ENCODE measurements at regions not wholly inside any gene's neighbourhood (a gene's known extent, or its start where the extent isn't known, plus 50 kb on each side); places are given as distances from the start of the nearest gene placed in this dataset.

- TF ChIP-seq, protein P1, sequence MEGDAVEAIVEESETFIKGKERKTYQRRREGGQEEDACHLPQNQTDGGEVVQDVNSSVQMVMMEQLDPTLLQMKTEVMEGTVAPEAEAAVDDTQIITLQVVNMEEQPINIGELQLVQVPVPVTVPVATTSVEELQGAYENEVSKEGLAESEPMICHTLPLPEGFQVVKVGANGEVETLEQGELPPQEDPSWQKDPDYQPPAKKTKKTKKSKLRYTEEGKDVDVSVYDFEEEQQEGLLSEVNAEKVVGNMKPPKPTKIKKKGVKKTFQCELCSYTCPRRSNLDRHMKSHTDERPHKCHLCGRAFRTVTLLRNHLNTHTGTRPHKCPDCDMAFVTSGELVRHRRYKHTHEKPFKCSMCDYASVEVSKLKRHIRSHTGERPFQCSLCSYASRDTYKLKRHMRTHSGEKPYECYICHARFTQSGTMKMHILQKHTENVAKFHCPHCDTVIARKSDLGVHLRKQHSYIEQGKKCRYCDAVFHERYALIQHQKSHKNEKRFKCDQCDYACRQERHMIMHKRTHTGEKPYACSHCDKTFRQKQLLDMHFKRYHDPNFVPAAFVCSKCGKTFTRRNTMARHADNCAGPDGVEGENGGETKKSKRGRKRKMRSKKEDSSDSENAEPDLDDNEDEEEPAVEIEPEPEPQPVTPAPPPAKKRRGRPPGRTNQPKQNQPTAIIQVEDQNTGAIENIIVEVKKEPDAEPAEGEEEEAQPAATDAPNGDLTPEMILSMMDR (conservative IDR thresholded peaks at IDR 0.05), result no peak
- H3K27ac ChIP-seq, result no peak overlapping the region
Measured at GRCh38 chr2:126399001-126399400, 257.0 kb upstream of the GYPC start.

- H3K27ac ChIP-seq, result 0 out of 2 replicates have a peak overlapping the region, but pooled peaks have one; percentile 18
- TF ChIP-seq, protein P1 (conservative IDR thresholded peaks at IDR 0.05), result no peak
Measured at GRCh38 chr2:126403039-126403628, 252.8 kb upstream of the GYPC start.

- H3K27ac ChIP-seq, result no peak overlapping the region
- TF ChIP-seq, protein P1 (conservative IDR thresholded peaks at IDR 0.05), result no peak
Measured at GRCh38 chr2:126406267-126406666, 249.7 kb upstream of the GYPC start.

GRCh38 chr2:126408671-126409070, 247.3 kb upstream of the GYPC start:
- H3K27ac ChIP-seq, result peak overlapping the region; percentile 45; the same call in 1 of the 2 replicates
- TF ChIP-seq, protein P1 (conservative IDR thresholded peaks at IDR 0.05), result no peak

- H3K27ac ChIP-seq, result peak overlapping the region; percentile 45; the same call in 1 of the 2 replicates
- TF ChIP-seq, protein P1 (conservative IDR thresholded peaks at IDR 0.05), result no peak
Measured at GRCh38 chr2:126409850-126410249, 246.1 kb upstream of the GYPC start.

DNA sequence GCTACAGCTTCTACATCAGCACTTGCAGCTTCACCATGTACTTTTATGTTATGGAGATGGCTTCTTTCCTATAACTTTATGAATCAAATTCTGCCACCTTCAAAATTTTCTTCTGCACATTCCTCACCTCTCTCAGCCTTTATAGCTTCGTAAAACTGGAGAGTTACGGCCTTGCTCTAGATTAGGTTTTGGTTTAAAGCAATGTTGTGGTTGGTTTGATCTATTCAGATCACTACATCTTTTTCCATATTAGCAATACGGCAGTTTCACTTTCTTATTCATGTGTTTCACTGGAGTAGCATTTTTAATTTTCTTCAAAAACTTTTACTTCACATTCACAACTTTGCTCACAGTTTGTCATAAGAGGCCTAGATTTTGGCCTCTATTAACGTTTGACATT, 242.9 kb upstream of the GYPC start:
- no peak overlapping the region for H3K27ac ChIP-seq
- TF ChIP-seq, protein P1 (conservative IDR thresholded peaks at IDR 0.05), result no peak

DNA sequence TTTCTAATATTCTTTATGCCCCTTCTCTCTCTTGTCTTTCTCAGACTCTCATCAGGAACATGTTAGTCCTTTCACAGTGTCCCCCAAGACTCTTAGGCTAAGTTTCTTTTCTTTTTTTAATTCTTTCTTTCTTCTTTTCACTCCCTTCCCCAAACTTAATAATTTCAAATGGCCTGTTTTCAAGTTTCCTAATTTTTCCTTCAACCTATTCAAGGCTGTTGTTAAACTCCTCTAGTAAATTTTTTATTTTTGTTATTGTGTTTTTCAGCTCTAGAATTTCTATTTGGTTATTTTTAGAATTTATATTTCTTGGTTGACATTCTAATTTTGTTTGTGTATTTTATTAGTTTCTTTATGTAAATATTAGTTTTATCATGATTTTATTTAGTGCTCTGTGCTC, 236.6 kb upstream of the GYPC start:
- H3K27ac ChIP-seq, result no peak overlapping the region
- TF ChIP-seq, protein P1 (conservative IDR thresholded peaks at IDR 0.05), result no peak
